ENCODE measurements at regions not wholly inside any gene's neighbourhood (a gene's known extent, or its start where the extent isn't known, plus 50 kb on each side); places are given as distances from the start of the nearest gene placed in this dataset.

DNA sequence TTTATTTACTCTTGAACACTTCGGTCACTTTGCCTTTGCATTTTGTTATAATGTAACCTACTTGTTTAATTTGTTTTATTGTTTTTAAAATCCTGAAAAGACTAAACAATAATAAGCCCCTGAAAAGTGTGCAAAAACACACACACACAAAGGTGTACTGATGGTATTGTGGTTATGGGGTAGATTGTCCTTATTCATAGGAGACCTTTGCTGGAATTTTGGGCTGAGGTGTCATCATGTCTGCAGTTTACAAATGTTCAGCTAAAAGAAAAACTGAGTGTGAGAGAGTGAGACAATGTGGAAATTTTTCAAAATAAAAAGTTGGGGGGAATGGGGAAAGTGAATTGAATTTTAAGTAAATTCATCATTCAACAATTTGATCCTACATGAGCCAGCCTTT is 174.9 kb downstream of the QDPR start:
- no peak for DNase-seq (ENCODE audit: low read depth)

DNA sequence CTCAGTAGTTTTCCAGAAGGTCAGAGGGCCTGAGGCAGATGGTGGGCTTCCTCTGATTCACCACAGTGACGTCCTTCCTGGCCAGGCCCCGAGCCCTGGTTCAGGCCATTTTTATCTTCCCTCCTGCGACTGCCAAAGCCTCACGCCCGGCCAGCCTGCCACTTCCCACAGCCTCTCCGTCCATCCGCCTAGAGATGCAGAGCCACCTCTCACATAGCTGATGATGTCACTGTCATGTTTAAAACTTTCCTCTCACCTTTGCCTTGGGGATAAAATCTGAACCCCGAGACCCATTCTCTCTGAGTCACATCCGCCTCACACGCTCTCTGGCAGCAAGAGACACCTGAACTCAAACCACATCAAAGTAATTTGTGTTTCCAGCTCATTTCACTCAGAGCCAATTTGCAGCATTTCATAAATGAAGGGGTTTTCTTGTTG is 175.3 kb downstream of the QDPR start:
- peak; percentile 88 for DNase-seq (ENCODE audit: low read depth)

DNA sequence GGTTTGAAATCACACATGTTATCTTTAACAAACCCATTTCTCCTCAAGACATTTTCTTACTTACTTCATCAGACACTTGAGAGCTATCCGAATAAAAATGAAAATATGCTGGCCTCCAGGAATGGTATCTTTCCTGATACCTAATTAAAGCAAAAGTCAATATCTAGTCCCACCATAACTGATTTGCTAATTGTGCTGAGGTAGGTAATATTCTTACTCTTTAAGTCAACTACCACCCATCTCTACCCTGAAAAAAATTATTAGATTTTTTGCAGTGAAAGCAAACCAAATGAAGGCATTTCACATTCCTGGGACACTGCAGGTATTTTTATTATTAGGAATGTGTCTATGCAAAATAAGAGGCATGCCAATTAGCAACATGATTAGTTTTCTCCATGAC is 175.8 kb downstream of the QDPR start:
- no peak for DNase-seq (ENCODE audit: low read depth)

DNA sequence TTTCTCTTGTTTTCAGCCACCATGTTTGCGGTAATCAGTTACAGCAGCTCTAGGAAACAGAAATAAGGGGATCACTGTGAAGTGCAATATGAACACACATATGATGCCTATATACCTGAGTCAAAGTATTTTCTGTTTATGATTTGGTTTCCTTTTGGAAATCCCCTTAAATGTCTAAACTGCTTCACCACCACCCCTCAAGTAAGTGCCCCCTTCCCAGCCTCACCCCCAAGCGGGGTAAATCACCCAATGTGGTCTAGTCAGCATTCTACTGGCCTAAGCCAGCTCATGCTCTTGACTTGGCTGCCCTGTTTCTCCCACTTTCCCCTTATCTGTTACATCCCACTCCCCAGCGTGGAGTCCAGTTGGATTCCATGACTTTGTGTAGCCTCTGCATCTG is 176.5 kb downstream of the QDPR start:
- DNase-seq (ENCODE audit: low read depth), result no peak

DNA sequence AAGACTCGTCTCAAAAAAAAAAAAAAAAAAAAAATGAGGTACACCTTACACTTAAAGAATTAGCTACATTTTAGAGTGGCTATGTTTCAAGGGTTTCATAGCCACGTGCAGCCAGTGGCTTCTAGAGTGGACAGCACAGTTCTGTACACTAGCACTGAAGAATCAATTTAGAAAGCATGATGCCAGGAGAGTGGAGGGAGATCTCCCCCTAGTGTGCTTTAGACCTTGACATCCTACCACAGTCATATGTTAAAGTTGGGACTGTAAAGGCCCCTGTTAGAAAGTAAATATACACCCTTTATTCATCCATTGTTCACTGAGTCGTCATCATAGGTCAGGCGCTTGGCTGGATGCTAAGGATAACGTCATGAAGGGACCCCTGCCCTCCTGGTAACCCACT is 179.4 kb downstream of the QDPR start:
- no peak for DNase-seq (ENCODE audit: low read depth)

DNA sequence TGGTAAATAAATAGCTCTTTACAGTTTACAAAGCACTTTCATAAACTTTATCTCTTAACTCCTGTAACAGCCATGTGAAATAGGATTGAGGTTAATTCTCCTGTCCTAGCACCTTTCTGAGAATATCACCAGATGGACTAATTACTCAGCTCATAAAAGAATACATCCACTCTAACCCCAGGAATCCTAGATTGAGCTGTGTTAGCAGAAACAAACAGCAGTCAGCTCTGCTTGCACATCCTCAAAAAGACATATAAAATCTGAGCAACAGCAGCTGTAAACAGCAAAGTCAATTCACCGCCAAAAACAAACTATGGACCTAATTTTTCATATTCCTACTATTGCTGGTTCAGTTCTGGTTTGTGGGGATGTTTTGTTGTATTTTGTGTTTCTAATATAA is 182.8 kb downstream of the QDPR start:
- no peak for DNase-seq (ENCODE audit: low read depth)

DNA sequence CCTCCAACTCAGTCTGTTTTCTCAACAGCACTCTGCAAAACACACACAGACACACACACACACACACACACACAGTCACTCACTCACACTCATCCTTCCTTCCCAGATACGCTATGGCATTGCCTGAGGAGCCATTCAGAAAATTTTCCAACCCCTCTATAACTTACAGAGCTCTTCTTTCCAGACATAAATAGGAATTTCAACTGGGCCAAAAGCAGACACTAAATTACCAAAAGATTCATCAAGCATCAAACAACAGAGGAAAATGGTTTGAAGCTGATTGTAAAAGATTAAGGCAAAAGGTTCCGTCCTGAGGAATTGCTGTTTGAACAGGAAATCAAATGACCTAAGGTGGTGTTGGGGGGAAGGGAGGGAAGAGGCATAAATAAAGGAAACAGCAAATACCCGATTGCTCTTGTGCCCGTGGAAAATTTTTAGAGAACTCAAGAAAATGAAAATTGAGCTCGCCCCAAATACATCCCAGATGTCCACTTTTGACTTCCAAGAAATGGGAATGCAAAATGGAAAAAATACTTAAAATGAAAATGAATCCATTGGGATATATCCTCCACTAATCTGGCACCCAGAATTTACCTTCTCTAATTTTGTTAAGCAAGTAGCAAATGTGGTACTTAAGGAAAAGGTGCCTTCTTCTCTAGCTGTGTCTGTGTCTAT is 183.6 kb downstream of the QDPR start:
- DNase-seq (ENCODE audit: low read depth), result no peak

DNA sequence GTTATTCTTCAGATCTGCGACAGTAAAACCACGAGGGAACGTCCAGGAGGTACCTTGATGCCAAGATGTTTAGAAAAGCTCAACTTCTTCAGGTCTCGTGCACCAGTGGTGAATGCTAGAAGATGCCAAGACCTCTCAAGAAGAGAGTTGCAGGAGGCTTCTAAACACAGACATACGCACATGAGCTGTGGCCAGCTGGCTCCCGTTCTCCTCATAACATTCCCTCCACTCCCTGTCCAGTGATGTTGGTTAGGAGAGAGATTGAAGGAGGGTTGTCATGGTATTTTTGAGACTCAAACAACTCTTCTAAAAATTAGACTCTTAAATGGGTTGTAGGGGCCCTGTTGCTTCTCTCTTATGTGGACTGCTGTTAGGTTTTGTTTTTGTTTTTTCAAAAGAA is 184.3 kb downstream of the QDPR start:
- DNase-seq (ENCODE audit: low read depth), result no peak

DNA sequence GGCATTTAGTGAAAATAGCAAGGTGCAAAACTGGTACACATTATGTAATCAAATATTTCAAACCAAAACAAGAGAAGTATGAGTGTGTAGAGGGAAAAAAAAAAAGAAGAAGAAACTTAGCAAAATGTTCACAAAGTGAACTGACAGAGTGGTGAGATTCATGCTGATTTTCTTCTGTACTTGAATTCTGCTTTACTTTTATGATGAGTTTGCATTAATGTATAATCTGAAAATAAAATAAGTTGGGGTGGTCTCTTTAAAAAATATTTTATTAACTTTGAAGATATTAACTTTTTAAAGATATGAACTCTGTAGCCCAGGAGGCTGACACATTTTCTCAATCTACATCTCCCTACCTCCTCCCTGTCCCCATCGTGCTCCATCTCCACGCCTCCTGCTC is 185.1 kb downstream of the QDPR start:
- no peak for DNase-seq (ENCODE audit: low read depth)

DNA sequence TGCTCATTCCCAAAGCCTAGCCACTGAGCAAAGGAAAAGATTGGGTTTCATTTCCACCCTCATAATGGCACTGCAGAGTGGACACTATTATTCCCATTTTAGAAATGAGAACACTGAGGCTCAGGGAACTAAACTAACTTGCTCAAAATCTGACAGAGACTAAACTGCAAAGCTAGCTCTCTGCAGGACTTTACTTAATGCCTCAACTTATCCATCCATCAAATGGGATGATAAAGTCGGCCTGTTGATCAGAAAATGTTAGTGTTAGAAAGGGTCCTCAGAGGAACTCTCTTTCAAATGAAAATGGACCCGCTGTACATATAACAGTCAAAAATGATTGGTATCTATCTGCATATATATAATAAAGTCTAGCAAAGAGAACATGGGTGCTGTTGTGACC is 186.8 kb downstream of the QDPR start:
- no peak for DNase-seq (ENCODE audit: low read depth)

DNA sequence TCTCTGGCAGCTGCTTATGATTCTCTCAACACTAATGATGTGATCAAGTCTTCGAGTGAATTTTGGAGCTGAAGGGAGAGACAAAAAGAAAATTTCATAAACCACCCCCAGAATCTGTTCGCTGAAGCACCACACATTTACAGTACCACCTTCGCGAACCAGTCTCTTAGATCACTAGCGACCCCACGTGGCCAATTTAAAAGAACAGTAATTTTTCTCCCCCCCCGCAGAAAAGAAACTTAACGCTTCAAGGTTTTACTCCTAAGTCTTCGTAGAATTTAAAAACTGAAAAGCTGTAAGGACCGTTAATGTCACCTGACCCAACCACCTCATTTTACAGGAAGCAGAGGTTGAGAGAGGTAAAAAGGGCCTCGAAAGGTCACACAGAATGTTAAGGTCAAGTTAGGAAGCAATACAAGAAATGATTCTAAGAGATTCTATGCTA is 187.5 kb downstream of the QDPR start:
- DNase-seq (ENCODE audit: low read depth), result peak; percentile 21

DNA sequence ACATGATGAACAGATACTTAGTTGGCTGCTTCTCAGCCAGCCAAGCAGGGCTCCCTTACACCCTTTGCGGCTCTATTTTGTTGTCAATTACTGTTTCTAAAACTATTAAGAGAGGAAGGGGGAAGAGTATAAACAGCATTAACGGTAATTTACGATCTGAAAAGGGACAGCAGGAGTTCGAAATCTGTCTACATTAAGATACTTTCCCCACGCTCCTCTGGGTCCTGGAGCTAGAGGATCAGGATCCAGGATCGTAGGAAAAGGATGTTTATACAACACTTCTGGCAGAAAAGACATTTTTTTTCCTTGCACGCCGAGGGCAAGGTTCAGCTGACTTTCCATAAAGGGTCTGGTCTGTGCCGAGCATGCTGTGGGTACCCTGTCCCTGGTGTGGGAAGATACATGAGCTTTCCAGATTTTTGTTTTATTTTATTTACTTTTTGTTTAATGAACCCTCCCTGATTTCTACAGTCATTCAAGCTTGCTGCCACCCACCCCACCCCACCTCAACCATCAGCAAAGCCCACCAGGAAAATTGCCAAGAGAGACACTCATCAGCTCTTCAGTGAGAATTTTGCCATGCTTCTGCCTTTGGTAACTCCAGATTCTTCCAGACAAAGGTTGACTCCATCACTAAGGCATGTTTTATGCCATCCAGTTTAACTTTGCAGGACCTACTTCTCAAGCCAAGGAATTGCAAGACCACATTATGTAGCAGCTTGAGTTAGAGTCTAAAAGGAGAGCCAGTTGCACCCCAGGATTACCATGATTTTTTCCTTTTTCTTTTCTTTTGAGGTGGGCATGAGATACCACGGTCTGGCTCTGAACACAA is 188.1 kb downstream of the QDPR start:
- DNase-seq (ENCODE audit: low read depth), result no peak

DNA sequence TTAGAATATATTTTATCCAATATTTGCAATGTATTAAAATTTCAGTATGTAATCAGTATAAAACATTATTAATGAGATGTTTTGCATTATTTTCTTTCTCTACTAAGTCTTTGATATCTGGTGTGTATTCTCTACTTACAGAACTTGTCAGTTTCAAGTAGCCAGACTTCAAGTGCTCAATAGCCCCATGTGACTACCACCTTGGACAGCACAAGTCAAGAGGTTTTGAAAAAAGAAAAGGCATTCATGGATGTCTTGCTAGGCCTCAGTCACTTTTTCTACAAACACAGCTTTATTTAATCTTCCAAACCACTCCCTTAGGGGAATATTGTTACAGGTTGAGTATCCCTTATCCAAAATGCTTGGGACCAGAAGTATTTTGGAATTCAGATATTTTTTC is 189.4 kb downstream of the QDPR start:
- peak; percentile 6 for DNase-seq (ENCODE audit: low read depth)

DNA sequence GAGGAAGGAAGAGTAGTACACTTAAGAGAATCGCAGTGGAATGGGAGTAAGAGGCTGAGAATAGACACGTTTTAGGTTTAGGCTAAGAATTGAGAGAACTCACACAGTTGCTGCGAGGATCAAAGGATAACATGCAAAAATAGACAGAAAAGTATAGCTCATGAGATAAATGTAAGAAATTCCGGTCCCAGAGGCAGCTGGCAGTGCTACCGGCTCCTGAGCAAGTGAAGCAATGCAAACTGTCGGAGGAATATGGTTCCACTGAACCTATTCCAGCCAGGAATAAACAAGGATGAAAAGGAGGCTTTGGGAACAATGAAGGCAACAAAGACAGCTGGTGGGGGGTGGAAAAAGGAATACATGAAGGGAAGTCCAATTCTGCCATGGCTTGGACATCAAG is 191.8 kb downstream of the QDPR start:
- no peak for DNase-seq (ENCODE audit: low read depth)

DNA sequence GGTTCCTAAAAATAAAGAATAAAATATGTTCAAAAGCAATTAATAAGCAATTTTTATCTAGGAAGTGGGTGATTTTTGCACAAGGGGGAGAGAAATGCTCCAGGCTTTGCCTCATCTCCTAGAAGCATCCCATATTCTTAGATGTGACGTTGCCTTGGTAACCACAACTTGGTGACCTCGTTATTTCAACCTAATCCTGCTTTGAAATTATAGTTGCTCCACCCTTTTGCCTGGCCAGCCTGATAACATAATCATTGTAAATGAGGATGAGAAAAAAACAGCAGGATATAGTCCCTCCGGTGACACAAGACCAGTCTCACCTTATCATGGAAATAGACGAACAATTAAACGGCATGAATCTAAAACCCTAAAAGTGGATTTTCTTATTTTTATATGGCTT is 194.4 kb downstream of the QDPR start:
- no peak for DNase-seq (ENCODE audit: low read depth)

DNA sequence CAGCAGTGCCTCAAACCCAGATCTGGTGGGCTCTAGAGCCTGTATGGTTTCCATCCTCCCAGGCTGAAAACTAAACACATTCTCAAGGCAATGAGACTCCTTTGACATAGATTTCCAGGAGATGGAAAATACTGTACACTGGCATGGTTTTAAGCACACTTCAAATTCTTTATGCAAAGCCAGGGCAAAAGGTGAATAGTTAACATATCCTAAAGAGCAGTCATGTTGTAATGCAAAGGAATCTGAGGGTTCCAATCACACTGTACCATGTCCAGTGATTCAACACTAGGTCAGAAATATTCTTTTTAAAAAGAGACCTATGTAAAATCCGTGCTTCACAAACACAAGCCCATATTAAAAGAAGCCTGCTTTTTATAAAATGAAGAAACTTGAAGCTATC is 195.3 kb downstream of the QDPR start:
- no peak for DNase-seq (ENCODE audit: low read depth)

DNA sequence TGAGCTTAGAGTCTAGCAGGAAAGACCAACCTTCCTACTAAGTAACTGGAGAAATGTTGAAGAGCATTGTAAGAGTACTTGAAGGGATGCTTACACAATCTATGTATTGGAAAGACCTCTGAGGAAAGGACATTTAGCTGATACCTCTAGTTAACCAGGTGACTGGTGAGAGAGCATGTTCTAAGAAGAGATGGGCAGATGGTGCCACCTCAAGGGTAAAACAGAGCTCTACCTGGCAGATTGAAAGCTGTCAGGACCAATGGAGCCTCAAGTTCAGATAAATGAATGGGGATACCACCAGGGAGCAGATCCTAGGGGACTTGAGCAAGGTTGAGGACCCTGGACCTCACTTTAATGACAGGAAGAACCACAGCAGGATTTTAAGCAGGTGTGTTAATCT is 196.4 kb downstream of the QDPR start:
- no peak for DNase-seq (ENCODE audit: low read depth)

DNA sequence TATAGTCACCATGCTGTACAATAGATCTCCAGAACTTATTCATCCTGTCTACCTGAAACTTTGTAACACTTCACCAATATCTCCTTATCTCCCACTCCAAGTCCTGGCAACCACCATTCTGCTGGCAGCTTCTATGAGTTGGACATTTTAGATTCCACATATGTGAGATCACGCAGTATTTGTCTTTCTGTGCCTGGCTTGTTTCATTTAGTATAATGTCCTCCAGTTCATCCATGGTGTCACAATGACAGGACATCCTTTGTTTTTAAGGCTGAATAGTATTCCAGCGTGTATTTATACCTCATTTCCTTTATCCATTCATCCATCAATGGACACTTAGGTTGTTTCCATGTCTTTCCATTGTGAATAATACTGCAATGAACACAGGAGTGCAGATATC is 198.7 kb downstream of the QDPR start:
- no peak for DNase-seq (ENCODE audit: low read depth)

DNA sequence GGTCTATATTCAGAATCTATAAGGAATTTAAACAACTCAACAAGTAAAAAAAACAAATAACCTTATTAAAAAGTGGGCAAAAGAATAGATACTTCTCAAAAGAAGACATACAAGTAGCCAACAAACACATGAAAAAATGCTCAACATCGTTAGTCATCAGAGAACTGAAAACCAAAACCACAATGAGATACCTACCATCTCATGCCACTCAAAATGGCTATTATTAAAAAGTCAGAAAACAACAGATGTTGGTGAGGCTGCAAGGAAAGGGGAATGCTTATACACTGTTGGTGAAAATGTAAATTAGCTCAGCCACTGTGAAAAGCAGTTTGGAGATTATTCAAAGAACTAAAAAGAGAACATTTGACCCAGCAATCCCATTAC is 201.6 kb downstream of the QDPR start:
- DNase-seq (ENCODE audit: low read depth), result no peak

DNA sequence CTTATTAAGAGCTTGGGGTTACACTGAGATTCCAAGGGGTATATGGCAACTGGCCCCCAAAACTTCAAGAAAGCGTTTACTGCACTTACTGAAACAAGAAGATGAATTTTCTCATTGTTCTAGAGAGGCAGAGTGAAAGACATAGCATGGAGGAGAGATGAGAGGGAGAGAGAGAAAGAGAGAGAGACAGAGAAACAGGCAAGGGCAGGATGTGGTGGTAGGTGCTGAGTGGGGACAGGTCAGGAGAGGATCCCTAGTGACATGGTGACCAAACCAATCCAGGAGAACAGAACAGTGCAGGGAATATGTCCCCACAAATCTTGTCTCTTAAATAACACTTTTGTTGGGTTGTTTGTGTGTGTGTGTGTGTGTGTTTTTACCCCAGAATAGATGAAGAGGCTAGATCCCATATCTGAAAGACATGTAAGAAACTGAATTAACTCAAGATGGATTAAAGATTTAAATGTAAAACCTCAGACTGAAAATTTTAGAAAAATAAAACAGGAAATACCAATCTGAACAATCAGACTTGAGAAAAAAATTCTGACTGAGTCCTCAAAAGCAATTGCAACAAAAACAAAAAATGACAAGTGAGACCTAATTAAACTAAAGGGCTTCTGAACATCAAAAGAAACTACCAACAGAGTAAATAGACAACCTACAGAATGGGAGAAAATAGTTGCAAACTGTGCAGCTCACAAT is 202.2 kb downstream of the QDPR start:
- DNase-seq (ENCODE audit: low read depth), result no peak

DNA sequence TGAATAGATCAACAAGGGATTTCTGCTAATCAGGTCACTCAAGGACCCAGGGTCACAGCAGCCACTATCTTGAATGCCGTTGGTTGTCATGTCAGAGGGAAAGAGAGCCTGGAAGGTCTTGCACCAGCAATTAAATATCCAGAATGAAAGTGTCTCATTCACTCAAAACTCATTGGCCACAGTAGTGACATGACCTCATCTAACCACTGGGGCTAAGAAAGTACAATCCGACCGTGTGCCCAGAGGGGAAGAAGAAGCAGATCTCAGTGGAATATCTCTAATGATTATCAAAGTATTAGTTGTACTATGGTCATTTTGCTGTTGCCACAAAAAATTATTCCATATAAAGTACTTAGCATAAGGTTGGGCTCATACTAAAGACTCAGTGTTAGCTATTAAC is 210.0 kb downstream of the QDPR start:
- DNase-seq (ENCODE audit: low read depth), result no peak

DNA sequence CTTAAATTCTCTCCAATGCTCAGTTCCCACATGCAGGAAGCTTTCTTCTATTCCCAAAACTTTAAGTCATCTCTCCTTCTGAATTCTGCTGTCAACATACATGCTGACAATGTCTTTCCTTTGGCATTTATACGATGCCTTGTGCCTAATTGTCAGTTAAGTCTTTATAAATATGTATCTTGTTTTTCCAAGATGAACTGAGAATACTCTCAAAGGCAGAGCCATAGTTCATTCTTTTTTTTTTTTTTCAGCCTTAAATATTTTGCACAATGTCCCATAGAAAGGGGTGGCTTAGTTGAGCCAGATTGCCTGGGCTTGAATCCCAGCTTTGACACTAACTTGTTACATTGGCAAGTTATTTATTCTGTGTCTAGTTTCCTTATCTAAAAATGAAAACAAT is 210.6 kb downstream of the QDPR start:
- no peak for DNase-seq (ENCODE audit: low read depth)
